ENCODE measurements at regions not wholly inside any gene's neighbourhood (a gene's known extent, or its start where the extent isn't known, plus 50 kb on each side); places are given as distances from the start of the nearest gene placed in this dataset.
A peak's percentile ranks its signal among the peaks of the same experiment; 100 is the strongest.

GRCh38 chr11:95605271-95605940 lies 184.2 kb downstream of the FAM76B start:
- Histone ChIP-seq H3K14ac (ENCODE audit: low read length) (no peak overlapping the region), H4K8ac (ENCODE audit: low read depth, low read length) (no peak overlapping the region), H3K9me3 (ENCODE audit: insufficient read depth, low read depth, low read length) (no peaks in the 10 kb centered on the region), H2BK12ac (ENCODE audit: low read length) (no peak overlapping the region), H2AK5ac (ENCODE audit: low read length) (no peak overlapping the region), H3K4me2 (ENCODE audit: low read length) (no peak overlapping the region), H3K4me1 (ENCODE audit: control insufficient read depth in 1 of 2, insufficient read depth in 2 of 2, low read length in 2 of 2) (no peaks in the 10 kb centered on the region), H3K9ac (ENCODE audit: low read length) (no peak overlapping the region), H3K27me3 (ENCODE audit: insufficient read depth, low read length) (no peaks in the 10 kb centered on the region), H3K27ac (ENCODE audit: low read depth, low read length) (no peak overlapping the region), H2BK120ac (ENCODE audit: insufficient read depth, low read length, poor library complexity) (no peak overlapping the region), H2AFZ (ENCODE audit: insufficient read depth, low read length, poor library complexity) (no peak overlapping the region), H3K79me2 (ENCODE audit: control insufficient read depth, insufficient read depth, low read length, poor library complexity) (no peaks in the 10 kb centered on the region), H4K91ac (ENCODE audit: low read depth, low read length) (no peak overlapping the region), H3K4me3 (ENCODE audit: low read depth, low read length) (no peak overlapping the region), H3K23ac (ENCODE audit: low read length) (no peak overlapping the region), H3K4ac (ENCODE audit: low read depth, low read length) (no peak overlapping the region), H3K79me1 (ENCODE audit: low read length) (no peaks in the 10 kb centered on the region), H3K18ac (ENCODE audit: low read length) (no peak overlapping the region), H4K12ac (ENCODE audit: low read depth, low read length) (no peak overlapping the region), H2BK5ac (ENCODE audit: low read depth, low read length, poor library complexity) (no peak overlapping the region), H3K36me3 (ENCODE audit: control insufficient read depth in 1 of 2, insufficient read depth in 2 of 2, low read length in 2 of 2) (no peaks in the 10 kb centered on the region)
- no CpG with 5 or more reads among the region's 3 CpGs for WGBS (ENCODE audit: extremely low coverage, insufficient coverage, insufficient read length)
- no peak for DNase-seq

- Histone ChIP-seq H4K12ac (ENCODE audit: low read depth, low read length) (no peak overlapping the region), H3K9me3 (ENCODE audit: insufficient read depth, low read depth, low read length) (no peaks in the 10 kb centered on the region), H3K4ac (ENCODE audit: low read depth, low read length) (no peak overlapping the region), H3K23ac (ENCODE audit: low read length) (no peak overlapping the region), H4K8ac (ENCODE audit: low read depth, low read length) (no peak overlapping the region), H2BK120ac (ENCODE audit: insufficient read depth, low read length, poor library complexity) (no peak overlapping the region), H2AK5ac (ENCODE audit: low read length) (no peak overlapping the region), H3K27ac (ENCODE audit: low read depth, low read length) (no peak overlapping the region), H2BK5ac (ENCODE audit: low read depth, low read length, poor library complexity) (no peak overlapping the region), H3K4me1 (ENCODE audit: control insufficient read depth in 1 of 2, insufficient read depth in 2 of 2, low read length in 2 of 2) (peaks cover 0 to 3% of the 10 kb centered on the region in 2 experiments), H3K79me1 (ENCODE audit: low read length) (peaks cover 5% of the 10 kb centered on the region), H3K18ac (ENCODE audit: low read length) (no peak overlapping the region), H3K9ac (ENCODE audit: low read length) (no peak overlapping the region), H2BK12ac (ENCODE audit: low read length) (no peak overlapping the region), H3K79me2 (ENCODE audit: control insufficient read depth, insufficient read depth, low read length, poor library complexity) (no peaks in the 10 kb centered on the region), H3K4me3 (ENCODE audit: low read depth, low read length) (no peak overlapping the region), H4K91ac (ENCODE audit: low read depth, low read length) (no peak overlapping the region), H3K36me3 (ENCODE audit: control insufficient read depth in 1 of 2, insufficient read depth in 2 of 2, low read length in 2 of 2) (no peaks in the 10 kb centered on the region), H3K4me2 (ENCODE audit: low read length) (no peak overlapping the region), H2AFZ (ENCODE audit: insufficient read depth, low read length, poor library complexity) (no peak overlapping the region), H3K14ac (ENCODE audit: low read length) (no peak overlapping the region), H3K27me3 (ENCODE audit: insufficient read depth, low read length) (no peaks in the 10 kb centered on the region)
- no peak for DNase-seq
- WGBS (ENCODE audit: extremely low coverage, insufficient coverage, insufficient read length), result no CpG with 5 or more reads among the region's 2 CpGs
These were observed 189.5 kb downstream of the FAM76B start for GRCh38 chr11:95599959-95600586.

GRCh38 chr11:95595973-95596489 lies 193.6 kb downstream of the FAM76B start:
- no CpG with 5 or more reads among the region's 2 CpGs for WGBS (ENCODE audit: extremely low coverage, insufficient coverage, insufficient read length)
- Histone ChIP-seq H3K27ac (ENCODE audit: low read depth, low read length) (peak overlapping the region; percentile 86), H3K36me3 (ENCODE audit: control insufficient read depth in 1 of 2, insufficient read depth in 2 of 2, low read length in 2 of 2) (no peaks in the 10 kb centered on the region), H2BK120ac (ENCODE audit: insufficient read depth, low read length, poor library complexity) (no peak overlapping the region), H4K12ac (ENCODE audit: low read depth, low read length) (no peak overlapping the region), H3K4me3 (ENCODE audit: low read depth, low read length) (no peak overlapping the region), H3K9ac (ENCODE audit: low read length) (no peak overlapping the region), H4K8ac (ENCODE audit: low read depth, low read length) (no peak overlapping the region), H3K79me2 (ENCODE audit: control insufficient read depth, insufficient read depth, low read length, poor library complexity) (no peaks in the 10 kb centered on the region), H2BK12ac (ENCODE audit: low read length) (no peak overlapping the region), H3K79me1 (ENCODE audit: low read length) (peaks cover 13% of the 10 kb centered on the region), H3K27me3 (ENCODE audit: insufficient read depth, low read length) (no peaks in the 10 kb centered on the region), H3K4ac (ENCODE audit: low read depth, low read length) (no peak overlapping the region), H3K14ac (ENCODE audit: low read length) (no peak overlapping the region), H3K4me1 (ENCODE audit: control insufficient read depth in 1 of 2, insufficient read depth in 2 of 2, low read length in 2 of 2) (peaks cover 5 to 20% of the 10 kb centered on the region in 2 experiments), H4K91ac (ENCODE audit: low read depth, low read length) (peak overlapping the region; percentile 39), H2AFZ (ENCODE audit: insufficient read depth, low read length, poor library complexity) (no peak overlapping the region), H3K9me3 (ENCODE audit: insufficient read depth, low read depth, low read length) (no peaks in the 10 kb centered on the region), H2AK5ac (ENCODE audit: low read length) (no peak overlapping the region), H3K23ac (ENCODE audit: low read length) (no peak overlapping the region), H3K18ac (ENCODE audit: low read length) (no peak overlapping the region), H2BK5ac (ENCODE audit: low read depth, low read length, poor library complexity) (peak overlapping the region; percentile 71), H3K4me2 (ENCODE audit: low read length) (no peak overlapping the region)
- peak; percentile 33 to 56 for DNase-seq

GRCh38 chr11:95595541-95595940 lies 194.0 kb downstream of the FAM76B start:
- no peaks in the 10 kb centered on the region for H3K9me3 ChIP-seq (ENCODE audit: insufficient read depth, low read depth, low read length)
- no CpG with 5 or more reads among the region's 3 CpGs for WGBS (ENCODE audit: extremely low coverage, insufficient coverage, insufficient read length)
- H3K27ac ChIP-seq (ENCODE audit: low read depth, low read length), result peak overlapping the region; percentile 86
- H4K12ac ChIP-seq (ENCODE audit: low read depth, low read length), result no peak overlapping the region
- H3K23ac ChIP-seq (ENCODE audit: low read length), result no peak overlapping the region
- H2BK5ac ChIP-seq (ENCODE audit: low read depth, low read length, poor library complexity), result peak overlapping the region; percentile 32
- H2BK120ac ChIP-seq (ENCODE audit: insufficient read depth, low read length, poor library complexity), result peak overlapping the region; percentile 4
- H3K79me2 ChIP-seq (ENCODE audit: control insufficient read depth, insufficient read depth, low read length, poor library complexity), result no peaks in the 10 kb centered on the region
- H3K36me3 ChIP-seq (ENCODE audit: control insufficient read depth in 1 of 2, insufficient read depth in 2 of 2, low read length in 2 of 2), result no peaks in the 10 kb centered on the region
- peak overlapping the region; percentile 39 for H4K91ac ChIP-seq (ENCODE audit: low read depth, low read length)
- H3K79me1 ChIP-seq (ENCODE audit: low read length), result peaks cover 13% of the 10 kb centered on the region
- H3K9ac ChIP-seq (ENCODE audit: low read length), result no peak overlapping the region
- no peak overlapping the region for H3K4me3 ChIP-seq (ENCODE audit: low read depth, low read length)
- H3K4ac ChIP-seq (ENCODE audit: low read depth, low read length), result no peak overlapping the region
- no peaks in the 10 kb centered on the region for H3K27me3 ChIP-seq (ENCODE audit: insufficient read depth, low read length)
- H3K18ac ChIP-seq (ENCODE audit: low read length), result no peak overlapping the region
- no peak overlapping the region for H3K14ac ChIP-seq (ENCODE audit: low read length)
- no peak overlapping the region for H2BK12ac ChIP-seq (ENCODE audit: low read length)
- peak in 1 of 2 donors; percentile 10 for DNase-seq
- peaks cover 5 to 20% of the 10 kb centered on the region in 2 experiments for H3K4me1 ChIP-seq (ENCODE audit: control insufficient read depth in 1 of 2, insufficient read depth in 2 of 2, low read length in 2 of 2)
- no peak overlapping the region for H3K4me2 ChIP-seq (ENCODE audit: low read length)
- H4K8ac ChIP-seq (ENCODE audit: low read depth, low read length), result no peak overlapping the region
- no peak overlapping the region for H2AFZ ChIP-seq (ENCODE audit: insufficient read depth, low read length, poor library complexity)
- H2AK5ac ChIP-seq (ENCODE audit: low read length), result no peak overlapping the region
